Kidney epithelial cell (primary cell): ENCODE measurements at regions not wholly inside any gene's neighbourhood (a gene's known extent, or its start where the extent isn't known, plus 50 kb on each side); places are given as distances from the start of the nearest gene placed in this dataset.
"Not testable (repeated sequence)": the region's sequence is repeated elsewhere in the genome, so short reads cannot be mapped to it uniquely, and the experiment has no call there.

Experiments used
- DNase-seq: peaks from one replicate; pipeline ENCODE4 v3.0.0-alpha.2; 2010; ENCODE audit warnings: low read depth
- H3K27me3 ChIP-seq: 2 replicates; pipeline ENCODE4 v1.6.0; 2011; ENCODE audit warnings: low read length; ENCODE audit not compliant: control insufficient read depth, insufficient read depth
- H3K36me3 ChIP-seq: 2 replicates; pipeline ENCODE4 v1.5.1; 2011; ENCODE audit warnings: low read length; ENCODE audit not compliant: control insufficient read depth, insufficient read depth
- H3K4me3 ChIP-seq: 2 replicates; pipeline ENCODE4 v1.5.1; 2011; ENCODE audit warnings: low read depth, mild to moderate bottlenecking, control low read depth, low read length
- CTCF ChIP-seq: IDR thresholded peaks from 2 replicates; pipeline ENCODE4 v1.5.1; 2011; ENCODE audit warnings: mild to moderate bottlenecking, moderate library complexity, low read length, control low read depth, inconsistent platforms; ENCODE audit not compliant: insufficient read depth, poor library complexity, severe bottlenecking

- H3K36me3 ChIP-seq = no peaks in the 10 kb centered on the region
- H3K27me3 ChIP-seq = no peaks in the 10 kb centered on the region
- no peak for DNase-seq
- no peak for TF ChIP-seq CTCF
- no peak overlapping the region for H3K4me3 ChIP-seq
These were observed 404.9 kb downstream of the LTN1 start for GRCh38 chr21:28587748-28588147.

GRCh38 chr21:28581976-28582375, 410.7 kb downstream of the LTN1 start:
- no peak for DNase-seq
- no peak overlapping the region for H3K4me3 ChIP-seq
- no peaks in the 10 kb centered on the region for H3K36me3 ChIP-seq
- no peaks in the 10 kb centered on the region for H3K27me3 ChIP-seq
- no peak for TF ChIP-seq CTCF

- DNase-seq, H3K27me3 ChIP-seq, H3K36me3 ChIP-seq, H3K4me3 ChIP-seq: not testable (repeated sequence)
These were observed 411.4 kb downstream of the LTN1 start for GRCh38 chr21:28581311-28581731.

GRCh38 chr21:28580585-28580984, 412.1 kb downstream of the LTN1 start:
- no peak overlapping the region for H3K4me3 ChIP-seq
- H3K27me3 ChIP-seq = no peaks in the 10 kb centered on the region
- no peaks in the 10 kb centered on the region for H3K36me3 ChIP-seq
- DNase-seq = no peak
- no peak for TF ChIP-seq CTCF

GRCh38 chr21:28579986-28580550, 412.6 kb downstream of the LTN1 start:
- H3K27me3 ChIP-seq = no peaks in the 10 kb centered on the region
- no peak overlapping the region for H3K4me3 ChIP-seq
- TF ChIP-seq CTCF = no peak
- no peaks in the 10 kb centered on the region for H3K36me3 ChIP-seq
- no peak for DNase-seq

- H3K4me3 ChIP-seq = no peak overlapping the region
- TF ChIP-seq CTCF = no peak
- DNase-seq = no peak
- H3K27me3 ChIP-seq = no peaks in the 10 kb centered on the region
- H3K36me3 ChIP-seq = no peaks in the 10 kb centered on the region
These were observed 424.0 kb downstream of the LTN1 start for GRCh38 chr21:28568692-28569091.

- not testable (repeated sequence) for H3K27me3 ChIP-seq, H3K4me3 ChIP-seq, H3K36me3 ChIP-seq, DNase-seq
These were observed 428.7 kb downstream of the LTN1 start for GRCh38 chr21:28563933-28564332.
